ENCODE measurements at regions not wholly inside any gene's neighbourhood (a gene's known extent, or its start where the extent isn't known, plus 50 kb on each side); places are given as distances from the start of the nearest gene placed in this dataset.

DNA sequence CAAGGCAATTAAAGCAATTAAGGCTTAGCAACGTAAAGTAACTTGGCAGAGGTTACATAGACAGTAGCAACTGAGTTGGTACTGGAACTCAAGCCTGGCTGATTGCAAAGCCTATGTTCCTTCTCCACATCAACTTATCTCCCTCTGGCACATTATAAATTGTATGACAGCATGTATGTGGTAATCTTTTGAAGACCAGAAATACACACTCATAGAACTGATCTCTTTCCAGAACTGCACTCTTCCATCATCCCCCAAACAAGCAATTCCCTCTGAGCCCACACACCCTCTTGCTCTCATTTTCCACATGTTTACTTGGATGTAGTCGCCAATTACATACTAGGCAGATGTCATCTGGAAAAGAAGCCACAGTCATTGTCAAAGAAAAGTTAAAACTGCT lies 502.2 kb downstream of the PLPP3 start:
- no peak overlapping the region for H3K4me3 ChIP-seq (replicated peaks; ENCODE audit: low read depth, low read length)
- no peak for DNase-seq (ENCODE audit: extremely low read depth, low read depth)
- no peak for TF ChIP-seq CTCF (IDR thresholded peaks at IDR 0.05; ENCODE audit: low read depth, low read length, missing control alignments)

GRCh38 chr1:56074007-56074651 lies 505.2 kb downstream of the PLPP3 start:
- TF ChIP-seq CTCF (IDR thresholded peaks at IDR 0.05; ENCODE audit: low read depth, low read length, missing control alignments) = no peak
- no peak overlapping the region for H3K4me3 ChIP-seq (replicated peaks; ENCODE audit: low read depth, low read length)
- DNase-seq (ENCODE audit: extremely low read depth, low read depth) = peak; percentile 93

GRCh38 chr1:56073614-56074006 lies 505.8 kb downstream of the PLPP3 start:
- no peak overlapping the region for H3K4me3 ChIP-seq (replicated peaks; ENCODE audit: low read depth, low read length)
- DNase-seq (ENCODE audit: extremely low read depth, low read depth) = no peak
- TF ChIP-seq CTCF (IDR thresholded peaks at IDR 0.05; ENCODE audit: low read depth, low read length, missing control alignments) = no peak

DNA sequence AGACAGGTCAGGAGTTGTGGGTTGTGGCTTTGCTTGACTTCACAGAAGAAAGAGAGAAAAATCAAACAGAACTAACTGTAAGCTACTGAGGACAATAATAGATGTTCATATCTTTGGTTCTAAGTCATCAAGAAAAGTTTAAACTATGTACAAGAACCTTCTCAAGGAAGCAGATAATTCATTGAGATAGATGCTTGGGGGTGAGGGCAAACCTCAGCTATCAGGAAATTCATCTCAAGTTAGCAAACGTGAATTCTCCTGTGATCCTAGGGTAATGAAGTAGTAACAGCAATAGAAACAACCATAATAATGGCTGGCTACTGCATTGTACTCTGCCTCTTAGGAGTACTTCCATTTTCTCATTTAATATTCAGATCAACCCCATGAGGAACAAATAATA lies 506.2 kb downstream of the PLPP3 start:
- no peak for DNase-seq (ENCODE audit: extremely low read depth, low read depth)
- TF ChIP-seq CTCF (IDR thresholded peaks at IDR 0.05; ENCODE audit: low read depth, low read length, missing control alignments) = no peak
- H3K4me3 ChIP-seq (replicated peaks; ENCODE audit: low read depth, low read length) = no peak overlapping the region

GRCh38 chr1:56072310-56072709 lies 507.1 kb downstream of the PLPP3 start:
- no peak for TF ChIP-seq CTCF (IDR thresholded peaks at IDR 0.05; ENCODE audit: low read depth, low read length, missing control alignments)
- DNase-seq (ENCODE audit: extremely low read depth, low read depth) = no peak
- H3K4me3 ChIP-seq (replicated peaks; ENCODE audit: low read depth, low read length) = no peak overlapping the region

- DNase-seq (ENCODE audit: extremely low read depth, low read depth) = no peak
- no peak overlapping the region for H3K4me3 ChIP-seq (replicated peaks; ENCODE audit: low read depth, low read length)
- no peak for TF ChIP-seq CTCF (IDR thresholded peaks at IDR 0.05; ENCODE audit: low read depth, low read length, missing control alignments)
Observed at GRCh38 chr1:56071351-56071750, 508.0 kb downstream of the PLPP3 start.

DNA sequence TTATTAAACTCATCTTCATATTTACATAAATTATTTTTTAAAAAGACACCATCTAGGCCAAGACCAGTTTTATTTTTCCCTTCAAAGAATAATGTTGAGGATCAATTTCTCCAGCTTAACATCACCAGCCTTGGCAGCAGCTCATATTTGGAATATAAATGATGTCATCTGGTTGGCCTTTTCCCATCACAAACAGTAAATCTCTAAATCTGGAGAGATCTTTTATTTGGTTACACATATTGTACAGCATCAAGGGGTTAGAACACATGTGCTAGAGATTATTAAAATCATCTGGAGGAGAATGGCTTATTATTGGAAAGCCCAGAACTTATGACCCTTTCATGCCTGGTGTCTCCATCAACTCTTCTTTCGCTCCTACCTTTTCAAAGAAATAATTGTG lies 508.8 kb downstream of the PLPP3 start:
- peak; percentile 63 for DNase-seq (ENCODE audit: extremely low read depth, low read depth)
- H3K4me3 ChIP-seq (replicated peaks; ENCODE audit: low read depth, low read length) = no peak overlapping the region
- no peak for TF ChIP-seq CTCF (IDR thresholded peaks at IDR 0.05; ENCODE audit: low read depth, low read length, missing control alignments)

Measured in HFF-Myc (cell line).